OCI-LY7 (cell line): ENCODE measurements at regions not wholly inside any gene's neighbourhood (a gene's known extent, or its start where the extent isn't known, plus 50 kb on each side); places are given as distances from the start of the nearest gene placed in this dataset.

ENCODE experiments used
- CTCF ChIP-seq: fragments of 200-600 bp; sonication (generic); conservative IDR thresholded peaks from 2 replicates; pipeline ENCODE4 v1.5.1; 2014; ENCODE audit warnings: mild to moderate bottlenecking, antibody characterized with exemption, low read length, moderate library complexity, mixed read lengths
- EZH2phosphoT487 ChIP-seq: fragments of 200-600 bp; sonication (generic); IDR thresholded peaks from 2 replicates; pipeline ENCODE4 v1.6.1; 2018; ENCODE audit warnings: low read depth, borderline replicate concordance, mild to moderate bottlenecking, mixed run types, antibody characterized with exemption, low read length, moderate library complexity, mixed read lengths

GRCh38 chr6:76397966-76398365 lies 325.5 kb upstream of the IMPG1 start:
- TF ChIP-seq CTCF = no peak
- TF ChIP-seq EZH2phosphoT487 = no peak
